GM12874 (cell line): ENCODE measurements at regions not wholly inside any gene's neighbourhood (a gene's known extent, or its start where the extent isn't known, plus 50 kb on each side); places are given as distances from the start of the nearest gene placed in this dataset.

Source experiments
- CTCF ChIP-seq: IDR thresholded peaks from 2 replicates; pipeline ENCODE4 v1.5.1; 2011; ENCODE audit warnings: low read depth, mild to moderate bottlenecking, control low read depth, low read length, moderate library complexity; ENCODE audit not compliant: insufficient read depth

DNA sequence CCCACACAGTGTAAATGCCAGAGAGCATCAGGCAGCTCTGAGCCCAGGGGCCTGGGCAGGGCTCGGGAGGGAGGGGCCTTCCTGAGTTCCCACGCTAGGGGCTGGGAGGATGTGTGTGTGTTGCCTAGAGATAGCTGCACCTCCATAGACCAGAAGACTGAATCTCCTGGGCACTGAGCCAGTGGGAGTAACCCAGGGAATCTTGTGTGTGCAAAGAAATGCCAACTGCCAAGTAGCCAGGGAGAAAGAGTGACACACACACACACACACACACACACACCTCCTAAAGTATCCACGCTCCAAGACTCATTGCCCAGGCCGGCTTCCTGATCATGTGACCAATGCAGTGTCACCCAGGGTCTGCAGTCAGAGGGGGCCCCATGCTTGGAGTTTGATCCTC is 166.2 kb upstream of the RPL38 start:
- no peak for TF ChIP-seq CTCF

GRCh38 chr17:74040291-74040690 is 163.2 kb upstream of the RPL38 start:
- no peak for TF ChIP-seq CTCF

DNA sequence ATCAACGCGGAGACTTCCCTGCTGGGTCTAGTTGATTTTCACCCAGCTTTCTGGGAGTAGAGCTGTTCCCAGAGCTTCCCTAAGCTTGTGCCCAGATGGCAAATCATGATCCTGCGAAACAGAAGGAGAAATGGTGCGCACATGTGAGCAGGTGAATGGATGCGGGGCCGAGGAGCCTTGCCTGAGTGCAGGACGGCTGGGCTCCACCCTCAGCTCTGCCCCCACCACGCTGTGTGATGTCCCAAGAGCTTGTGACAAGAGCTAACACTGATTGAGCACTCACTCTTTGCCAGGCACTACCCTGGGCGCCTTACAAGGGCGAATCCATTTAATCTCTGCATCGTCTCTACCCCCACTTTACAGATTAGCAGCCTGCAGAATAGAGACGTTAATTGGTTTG is 162.7 kb upstream of the RPL38 start:
- TF ChIP-seq CTCF = no peak

DNA sequence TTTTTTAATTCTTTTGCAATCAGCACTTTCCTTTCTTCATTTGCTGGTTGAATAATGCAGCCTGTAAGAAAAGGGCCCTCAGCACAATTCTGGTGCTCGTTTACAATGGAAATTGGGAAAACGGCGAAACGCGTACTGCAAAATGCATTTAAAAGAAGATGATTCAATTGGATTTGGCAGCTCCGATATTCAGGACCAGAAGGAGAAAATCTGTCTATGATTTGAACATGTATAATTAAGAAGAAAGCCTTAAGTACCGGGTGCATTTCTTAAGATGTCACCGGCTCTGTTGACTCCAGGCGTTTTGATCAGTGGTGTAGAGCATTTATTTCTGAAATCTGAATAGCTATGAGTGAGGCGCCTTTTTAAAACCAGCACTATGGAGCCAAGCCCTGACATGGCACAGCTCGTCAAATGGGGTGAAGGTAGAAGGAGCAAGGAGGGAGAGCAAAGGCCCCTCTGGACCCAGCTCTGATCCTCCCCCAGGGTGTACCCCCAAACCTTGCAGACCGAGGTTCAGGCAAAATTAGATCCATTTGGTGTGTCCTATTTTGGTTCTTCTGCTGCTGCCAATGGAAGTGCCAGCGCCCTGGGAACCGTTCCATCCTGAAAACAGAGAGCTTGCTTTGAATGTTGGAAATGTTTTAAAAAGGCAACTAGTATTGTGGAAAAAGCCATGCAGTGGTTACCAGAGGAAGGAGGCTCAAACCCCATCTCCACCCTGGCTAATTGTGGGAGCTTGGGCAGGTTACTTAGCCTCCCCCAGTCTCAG is 161.4 kb upstream of the RPL38 start:
- no peak for TF ChIP-seq CTCF

GRCh38 chr17:74042744-74043486 is 160.6 kb upstream of the RPL38 start:
- no peak for TF ChIP-seq CTCF

DNA sequence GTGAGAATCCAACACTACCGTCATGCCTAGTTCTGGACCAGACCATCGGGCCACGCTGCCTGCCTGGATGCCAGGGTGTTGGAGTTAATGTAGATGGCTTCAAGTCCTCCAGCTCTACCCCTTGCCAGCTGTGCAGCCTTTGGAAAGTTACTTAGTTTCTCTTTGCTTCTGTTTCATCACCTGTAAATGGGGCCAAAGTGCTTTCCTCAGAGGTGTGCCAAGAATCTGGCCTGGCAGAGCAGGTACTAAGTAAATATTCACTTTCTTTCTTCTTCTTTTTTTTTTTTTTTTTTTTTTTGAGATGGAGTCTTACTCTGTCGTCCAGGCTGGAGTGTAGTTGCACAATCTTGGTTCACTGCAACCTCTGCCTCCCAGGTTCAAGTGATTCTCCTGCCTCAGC is 159.5 kb upstream of the RPL38 start:
- no peak for TF ChIP-seq CTCF

- no peak for TF ChIP-seq CTCF
Observed at GRCh38 chr17:74045608-74046280, 157.7 kb upstream of the RPL38 start.
